ENCODE measurements at regions not wholly inside any gene's neighbourhood (a gene's known extent, or its start where the extent isn't known, plus 50 kb on each side); places are given as distances from the start of the nearest gene placed in this dataset.

- Histone ChIP-seq H3F3A (ENCODE audit: insufficient read depth, low read length) (no peaks in the 10 kb centered on the region), H3K27ac (ENCODE audit: low read length) (no peak overlapping the region), H2AFZ (ENCODE audit: low read length) (no peak overlapping the region), H3K4me1 (ENCODE audit: low read length) (no peaks in the 10 kb centered on the region), H4K20me1 (ENCODE audit: insufficient read depth, low read length) (no peaks in the 10 kb centered on the region), H3K79me2 (ENCODE audit: low read length) (no peaks in the 10 kb centered on the region), H3K36me3 (replicated peaks; ENCODE audit: insufficient read depth, low read length) (no peaks in the 10 kb centered on the region), H3K27me3 (replicated peaks; ENCODE audit: insufficient read depth, low read length) (peaks cover 89% of the 10 kb centered on the region), H3K9ac (ENCODE audit: low read length) (no peak overlapping the region), H3K9me3 (replicated peaks; ENCODE audit: insufficient read depth, low read length) (no peaks in the 10 kb centered on the region), H3K4me2 (ENCODE audit: low read depth, low read length) (no peak overlapping the region), H3K4me3 (ENCODE audit: low read length) (no peak overlapping the region), H3K9me2 (replicated peaks; ENCODE audit: insufficient read depth, low read length) (no peaks in the 10 kb centered on the region)
- DNase-seq = no peak
- TF ChIP-seq EZH2 (optimal IDR thresholded peaks at IDR 0.05; ENCODE audit: low read depth, low read length) = no peak
- no peak for TF ChIP-seq EZH2phosphoT487 (IDR thresholded peaks at IDR 0.05; ENCODE audit: low read length)
- TF ChIP-seq, protein P1, sequence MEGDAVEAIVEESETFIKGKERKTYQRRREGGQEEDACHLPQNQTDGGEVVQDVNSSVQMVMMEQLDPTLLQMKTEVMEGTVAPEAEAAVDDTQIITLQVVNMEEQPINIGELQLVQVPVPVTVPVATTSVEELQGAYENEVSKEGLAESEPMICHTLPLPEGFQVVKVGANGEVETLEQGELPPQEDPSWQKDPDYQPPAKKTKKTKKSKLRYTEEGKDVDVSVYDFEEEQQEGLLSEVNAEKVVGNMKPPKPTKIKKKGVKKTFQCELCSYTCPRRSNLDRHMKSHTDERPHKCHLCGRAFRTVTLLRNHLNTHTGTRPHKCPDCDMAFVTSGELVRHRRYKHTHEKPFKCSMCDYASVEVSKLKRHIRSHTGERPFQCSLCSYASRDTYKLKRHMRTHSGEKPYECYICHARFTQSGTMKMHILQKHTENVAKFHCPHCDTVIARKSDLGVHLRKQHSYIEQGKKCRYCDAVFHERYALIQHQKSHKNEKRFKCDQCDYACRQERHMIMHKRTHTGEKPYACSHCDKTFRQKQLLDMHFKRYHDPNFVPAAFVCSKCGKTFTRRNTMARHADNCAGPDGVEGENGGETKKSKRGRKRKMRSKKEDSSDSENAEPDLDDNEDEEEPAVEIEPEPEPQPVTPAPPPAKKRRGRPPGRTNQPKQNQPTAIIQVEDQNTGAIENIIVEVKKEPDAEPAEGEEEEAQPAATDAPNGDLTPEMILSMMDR (IDR thresholded peaks at IDR 0.05; ENCODE audit: low read length) = no peak
These were observed 81.7 kb downstream of the IRF8 start for GRCh38 chr16:85980686-85981085.

GRCh38 chr16:85981826-85982562 lies 83.0 kb downstream of the IRF8 start:
- Histone ChIP-seq H3K36me3 (replicated peaks; ENCODE audit: insufficient read depth, low read length) (no peaks in the 10 kb centered on the region), H3F3A (ENCODE audit: insufficient read depth, low read length) (no peaks in the 10 kb centered on the region), H3K4me1 (ENCODE audit: low read length) (no peaks in the 10 kb centered on the region), H3K9ac (ENCODE audit: low read length) (no peak overlapping the region), H3K9me3 (replicated peaks; ENCODE audit: insufficient read depth, low read length) (no peaks in the 10 kb centered on the region), H3K27me3 (replicated peaks; ENCODE audit: insufficient read depth, low read length) (peaks cover 92% of the 10 kb centered on the region), H3K27ac (ENCODE audit: low read length) (no peak overlapping the region), H3K9me2 (replicated peaks; ENCODE audit: insufficient read depth, low read length) (no peaks in the 10 kb centered on the region), H2AFZ (ENCODE audit: low read length) (no peak overlapping the region), H3K4me3 (ENCODE audit: low read length) (no peak overlapping the region), H3K79me2 (ENCODE audit: low read length) (no peaks in the 10 kb centered on the region), H3K4me2 (ENCODE audit: low read depth, low read length) (no peak overlapping the region), H4K20me1 (ENCODE audit: insufficient read depth, low read length) (no peaks in the 10 kb centered on the region)
- DNase-seq = no peak
- TF ChIP-seq EZH2 (optimal IDR thresholded peaks at IDR 0.05; ENCODE audit: low read depth, low read length) (no peak), EZH2phosphoT487 (IDR thresholded peaks at IDR 0.05; ENCODE audit: low read length) (no peak)
- TF ChIP-seq, protein P1 (IDR thresholded peaks at IDR 0.05; ENCODE audit: low read length) = no peak

GRCh38 chr16:85982563-85982939 lies 83.6 kb downstream of the IRF8 start:
- H3K27me3 ChIP-seq (replicated peaks; ENCODE audit: insufficient read depth, low read length) = peaks cover 87% of the 10 kb centered on the region
- no peaks in the 10 kb centered on the region for H3K36me3 ChIP-seq (replicated peaks; ENCODE audit: insufficient read depth, low read length)
- H3K9me3 ChIP-seq (replicated peaks; ENCODE audit: insufficient read depth, low read length) = no peaks in the 10 kb centered on the region
- no peak for DNase-seq
- no peak overlapping the region for H2AFZ ChIP-seq (ENCODE audit: low read length)
- H4K20me1 ChIP-seq (ENCODE audit: insufficient read depth, low read length) = no peaks in the 10 kb centered on the region
- H3K27ac ChIP-seq (ENCODE audit: low read length) = no peak overlapping the region
- no peak overlapping the region for H3K4me2 ChIP-seq (ENCODE audit: low read depth, low read length)
- no peaks in the 10 kb centered on the region for H3F3A ChIP-seq (ENCODE audit: insufficient read depth, low read length)
- no peak for TF ChIP-seq EZH2phosphoT487 (IDR thresholded peaks at IDR 0.05; ENCODE audit: low read length)
- no peak for TF ChIP-seq EZH2 (optimal IDR thresholded peaks at IDR 0.05; ENCODE audit: low read depth, low read length)
- TF ChIP-seq, protein P1 (IDR thresholded peaks at IDR 0.05; ENCODE audit: low read length) = no peak
- H3K79me2 ChIP-seq (ENCODE audit: low read length) = no peaks in the 10 kb centered on the region
- no peak overlapping the region for H3K4me3 ChIP-seq (ENCODE audit: low read length)
- H3K9ac ChIP-seq (ENCODE audit: low read length) = no peak overlapping the region
- no peaks in the 10 kb centered on the region for H3K4me1 ChIP-seq (ENCODE audit: low read length)
- no peaks in the 10 kb centered on the region for H3K9me2 ChIP-seq (replicated peaks; ENCODE audit: insufficient read depth, low read length)
